Hepatic stellate cell (primary cell): ENCODE measurements at regions not wholly inside any gene's neighbourhood (a gene's known extent, or its start where the extent isn't known, plus 50 kb on each side); places are given as distances from the start of the nearest gene placed in this dataset.
"Not testable (repeated sequence)": the region's sequence is repeated elsewhere in the genome, so short reads cannot be mapped to it uniquely, and the experiment has no call there.

Experiments
- DNase-seq: peaks from one replicate; pipeline ENCODE4 v3.0.0; 2011; ENCODE audit warnings: low spot score

GRCh38 chr12:75641031-75641780 lies 129.8 kb upstream of the KRR1 start:
- DNase-seq: peak; percentile 9

DNA sequence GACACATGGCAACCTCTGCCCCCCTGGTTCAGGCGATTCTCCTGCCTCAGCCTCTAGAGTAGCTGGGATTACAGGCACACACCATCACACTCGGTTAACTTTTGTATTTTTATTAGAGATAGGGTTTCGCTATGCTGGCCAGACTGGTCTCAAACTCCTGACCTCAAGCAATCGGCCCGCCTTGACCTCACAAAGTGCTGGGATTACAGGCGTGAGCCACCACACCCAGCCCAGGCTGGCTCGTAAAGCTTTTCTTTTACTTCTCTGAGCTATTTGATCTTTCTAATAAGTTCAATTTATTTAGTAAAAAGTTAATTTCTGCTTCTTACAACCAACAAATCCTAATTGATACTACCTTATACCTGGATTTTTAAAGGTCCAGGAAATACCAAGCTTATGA lies 127.4 kb upstream of the KRR1 start:
- no peak for DNase-seq

DNA sequence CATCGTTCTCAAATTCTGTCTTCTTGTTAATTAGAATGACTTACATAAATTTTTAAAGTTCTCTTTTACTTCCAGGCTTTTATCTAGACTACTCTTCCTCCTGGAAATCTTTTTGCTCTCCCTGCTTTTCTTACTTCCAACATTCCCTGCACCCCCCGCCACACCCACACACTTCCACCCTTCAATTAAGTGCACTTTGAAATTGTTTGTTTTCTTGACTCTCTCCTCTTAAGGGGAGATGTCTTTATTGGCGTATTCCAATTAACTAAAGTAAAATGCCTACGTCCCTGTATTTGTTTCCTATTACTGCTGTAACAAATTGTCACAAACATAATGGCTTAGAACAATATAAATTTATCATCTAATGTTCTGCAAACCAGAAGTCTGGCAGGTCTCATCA lies 125.2 kb upstream of the KRR1 start:
- no peak for DNase-seq

DNA sequence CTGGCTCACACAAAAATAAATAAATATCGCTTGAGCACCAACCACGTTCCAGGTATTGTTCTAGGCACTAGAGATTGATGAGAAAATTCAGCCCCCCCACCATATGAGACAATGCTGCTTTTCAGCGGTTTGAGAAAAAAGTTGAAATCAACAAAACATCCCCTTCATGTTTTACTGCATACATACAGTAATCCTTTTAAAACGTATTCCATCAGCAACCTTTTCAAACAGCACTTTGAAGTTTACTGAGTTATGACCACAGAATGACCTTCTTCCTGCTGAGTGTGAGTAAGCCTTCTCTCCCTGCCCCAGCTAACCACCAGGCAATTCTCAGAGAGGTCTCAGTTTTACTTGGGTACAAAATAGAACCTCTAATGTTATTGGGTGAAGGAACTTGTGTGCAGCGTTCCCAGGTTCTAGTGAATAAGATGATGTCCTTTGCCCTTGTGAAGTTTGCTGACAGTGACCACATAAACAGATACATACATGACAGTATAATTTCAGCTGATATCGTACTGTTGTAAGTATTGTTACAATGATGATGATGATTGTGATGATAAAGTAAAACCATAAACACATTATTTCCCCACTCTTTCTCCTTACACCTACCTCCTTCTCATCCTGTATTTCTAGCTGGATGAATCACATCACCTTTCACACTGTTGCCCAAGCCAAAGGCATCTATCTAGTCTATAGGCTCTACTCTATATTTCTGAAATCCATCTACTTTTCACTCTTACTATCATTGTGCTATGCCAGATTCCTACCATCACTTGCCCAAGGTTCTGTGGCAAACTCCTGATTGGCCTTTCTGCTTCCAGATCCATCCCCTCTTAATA lies 124.4 kb upstream of the KRR1 start:
- DNase-seq: peak; percentile 24

- no peak for DNase-seq
Observed at GRCh38 chr12:75634244-75635222, 123.1 kb upstream of the KRR1 start.

DNA sequence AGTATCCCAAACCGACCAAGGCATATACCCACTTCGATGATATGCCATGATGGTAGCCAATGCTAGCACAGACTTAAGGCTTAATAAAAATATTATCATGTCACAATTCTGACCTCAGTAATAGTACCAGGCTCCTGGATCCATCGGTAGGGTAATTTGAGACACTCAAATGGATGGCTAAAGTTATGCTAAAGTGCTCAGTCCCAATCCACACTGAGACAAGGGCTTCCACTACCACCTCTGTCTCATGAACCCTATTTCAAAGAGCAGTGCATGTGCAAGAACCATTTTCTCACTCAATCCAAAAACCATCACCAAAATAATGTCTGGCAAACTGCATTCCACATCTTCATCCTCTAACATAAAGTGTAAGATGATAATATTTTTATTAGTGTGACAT lies 122.4 kb upstream of the KRR1 start:
- no peak for DNase-seq

DNA sequence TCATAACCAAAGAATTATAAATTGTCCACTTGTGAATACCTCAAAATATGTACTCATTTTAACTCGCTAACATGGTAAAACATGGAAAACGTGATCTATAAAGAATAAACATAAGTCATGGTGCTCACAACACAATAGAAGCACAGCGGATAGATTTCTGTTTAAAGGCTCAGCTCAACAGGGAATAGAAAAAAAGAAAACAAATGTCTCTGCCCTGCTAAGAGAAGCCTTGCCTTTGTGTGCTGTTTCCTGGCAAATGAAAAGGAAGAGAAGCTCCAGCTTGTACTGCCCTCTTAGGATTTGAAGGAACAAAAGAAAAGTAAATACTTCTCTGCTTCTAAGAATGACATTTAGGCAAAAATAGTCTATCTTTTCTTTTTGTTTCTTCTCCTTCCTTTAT lies 121.0 kb upstream of the KRR1 start:
- DNase-seq: no peak

- no peak for DNase-seq
Observed at GRCh38 chr12:75631831-75632230, 120.4 kb upstream of the KRR1 start.

DNA sequence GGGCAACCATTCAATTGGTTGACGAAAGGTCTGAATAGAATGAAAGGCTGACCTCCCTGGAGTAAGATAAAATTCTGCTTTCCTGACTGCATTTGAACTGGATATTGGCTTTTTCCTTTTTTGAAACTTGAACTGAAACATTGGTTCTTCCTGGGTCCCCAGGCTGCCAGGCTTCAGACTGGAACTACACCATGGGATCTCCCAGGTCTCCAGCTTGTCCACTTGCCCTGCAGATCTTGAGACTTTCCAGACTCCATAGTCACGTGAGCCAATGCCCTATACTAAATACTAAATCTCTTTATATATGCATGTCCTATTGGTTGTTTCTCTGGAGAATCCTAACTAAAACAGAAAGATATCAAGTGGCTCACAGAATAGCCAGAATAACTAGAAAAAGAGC lies 118.7 kb upstream of the KRR1 start:
- no peak for DNase-seq

GRCh38 chr12:75628916-75629315 lies 117.5 kb upstream of the KRR1 start:
- no peak for DNase-seq

- DNase-seq: no peak
Observed at GRCh38 chr12:75628511-75628910, 117.1 kb upstream of the KRR1 start.

DNA sequence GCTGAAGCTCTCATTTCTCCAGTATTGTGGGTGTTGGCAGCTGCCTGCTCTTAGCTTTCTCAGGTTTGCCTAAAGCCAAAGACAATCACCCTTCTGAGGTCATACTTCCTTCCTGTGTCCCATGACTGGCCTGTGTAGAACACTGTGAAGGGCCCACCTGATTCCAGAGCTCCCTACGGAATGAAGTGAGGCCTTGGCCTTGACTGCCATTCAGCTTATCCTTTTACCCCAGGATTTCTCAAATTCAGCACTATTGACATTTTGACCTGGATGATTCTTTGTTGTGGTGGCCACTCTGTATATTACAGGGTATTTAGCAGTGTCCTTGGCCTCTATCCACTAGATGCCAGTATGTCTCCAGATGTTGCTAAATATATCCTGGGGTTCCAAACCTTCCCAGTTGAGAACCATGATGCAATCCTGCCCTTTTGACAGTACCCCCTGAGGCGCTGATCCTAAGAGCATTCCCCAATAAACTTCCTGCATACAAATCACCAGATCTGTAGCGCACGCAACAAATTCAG lies 112.3 kb upstream of the KRR1 start:
- DNase-seq: no peak

- no peak for DNase-seq
Observed at GRCh38 chr12:75622492-75622891, 111.1 kb upstream of the KRR1 start.

DNA sequence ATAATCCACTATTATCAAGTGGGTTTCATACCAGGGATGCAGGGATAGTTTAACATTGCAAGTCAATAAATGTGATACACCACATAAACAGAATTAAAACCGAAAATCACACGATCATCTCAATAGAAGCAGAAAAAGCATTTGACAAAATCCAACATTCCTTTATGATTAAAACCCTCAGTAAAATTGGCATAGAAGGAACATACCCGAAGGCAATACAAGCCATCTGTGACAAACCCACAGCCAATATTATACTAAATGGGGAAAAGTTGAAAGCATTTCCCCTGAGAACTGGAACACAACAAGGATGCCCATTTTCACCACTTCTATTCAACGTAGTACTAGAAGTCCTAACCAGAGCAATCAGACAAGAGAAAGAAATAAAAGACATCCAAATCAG lies 103.0 kb upstream of the KRR1 start:
- DNase-seq: not testable (repeated sequence)

- DNase-seq: no peak
Observed at GRCh38 chr12:75613981-75614380, 102.6 kb upstream of the KRR1 start.

- DNase-seq: no peak
Observed at GRCh38 chr12:75611041-75611440, 99.6 kb upstream of the KRR1 start.

- DNase-seq: no peak
Observed at GRCh38 chr12:75606956-75607355, 95.5 kb upstream of the KRR1 start.

GRCh38 chr12:75606151-75606550 lies 94.7 kb upstream of the KRR1 start:
- no peak for DNase-seq

GRCh38 chr12:75603475-75603874 lies 92.1 kb upstream of the KRR1 start:
- no peak for DNase-seq

DNA sequence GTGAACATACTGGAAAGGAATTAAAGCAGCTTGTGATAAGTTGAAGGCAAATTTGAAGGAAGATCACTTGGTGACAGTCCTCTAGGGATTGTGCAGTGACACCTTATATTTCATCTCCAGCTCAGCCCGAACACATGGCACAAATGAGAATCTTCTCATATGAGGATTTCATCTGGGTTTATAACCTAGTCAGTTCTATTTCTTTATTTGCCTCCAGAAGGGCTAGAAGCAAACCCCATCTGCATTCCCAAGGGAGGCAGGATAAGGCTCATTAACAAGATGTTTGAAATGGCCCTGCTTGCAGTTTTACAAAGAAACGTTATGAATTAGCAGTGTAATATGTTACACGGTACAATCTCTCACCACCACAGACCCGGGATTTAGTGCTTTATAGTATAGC lies 90.7 kb upstream of the KRR1 start:
- DNase-seq: no peak

DNA sequence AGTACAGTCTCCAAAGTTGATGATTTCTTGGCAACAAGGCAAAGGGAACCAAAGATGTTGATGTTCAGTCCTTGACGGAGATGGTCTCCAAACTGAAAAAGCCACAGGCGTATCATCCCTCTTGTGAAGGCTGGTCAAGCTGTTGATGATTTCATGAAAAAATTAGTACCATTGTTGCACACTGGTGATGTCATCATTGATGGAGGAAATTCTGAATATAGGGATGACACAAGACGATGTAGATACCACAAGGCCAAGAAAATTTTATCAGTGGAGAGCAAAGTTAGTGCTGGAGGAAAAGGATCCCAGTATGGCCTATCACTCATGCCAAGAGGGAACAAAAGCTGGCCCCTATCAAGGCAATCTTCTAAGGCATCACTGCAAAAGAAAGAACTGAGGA lies 88.7 kb upstream of the KRR1 start:
- DNase-seq: no peak

GRCh38 chr12:75599061-75599460 lies 87.7 kb upstream of the KRR1 start:
- no peak for DNase-seq
